Right atrium auricular region (tissue), 2 donors: ENCODE measurements at regions not wholly inside any gene's neighbourhood (a gene's known extent, or its start where the extent isn't known, plus 50 kb on each side); places are given as distances from the start of the nearest gene placed in this dataset.
"Not testable (repeated sequence)": the region's sequence is repeated elsewhere in the genome, so short reads cannot be mapped to it uniquely, and the experiment has no call there.

Source experiments
- DNase-seq: peaks from one replicate; pipeline ENCODE4 v3.0.0-alpha.2; 2019; ENCODE audit warnings: low spot score
- H3K27ac ChIP-seq, 2 donors: fragments of 200-600 bp; sonication (generic); 1 replicate in 1 of 2; 2 replicates in 1 of 2; pipeline ENCODE4 v1.5.1; 2016 to 2019
- H3K27me3 ChIP-seq, 2 donors: fragments of 200-600 bp; sonication (generic); one replicate each; pipeline versions ENCODE4 v1.5.1 to v1.6.0; 2017 to 2019
- H3K36me3 ChIP-seq: fragments of 200-600 bp; sonication (generic); one replicate; pipeline ENCODE4 v1.5.1; 2016
- H3K4me1 ChIP-seq, 2 donors: fragments of 200-600 bp; sonication (generic); one replicate each; pipeline versions ENCODE4 v1.5.1 to v1.6.0; 2017 to 2019
- H3K4me3 ChIP-seq, 2 donors: fragments of 200-600 bp; sonication (generic); 1 replicate in 1 of 2; 2 replicates in 1 of 2; pipeline ENCODE4 v1.5.1; 2017 to 2019; ENCODE audit warnings: mild to moderate bottlenecking in 1 of 2, moderate library complexity in 1 of 2
- H3K9me3 ChIP-seq, 2 donors: fragments of 200-600 bp; sonication (generic); one replicate each; pipeline ENCODE4 v1.5.1; 2019
- TF ChIP-seq, protein P1 (sequence below), 2 donors: fragments of 200-600 bp; sonication (generic); IDR thresholded peaks; one replicate each; pipeline ENCODE4 v1.5.1; 2019; ENCODE audit warnings: antibody characterized with exemption in 2 of 2

- H3K27me3 ChIP-seq, result no peaks in the 10 kb centered on the region
- TF ChIP-seq, protein P1, sequence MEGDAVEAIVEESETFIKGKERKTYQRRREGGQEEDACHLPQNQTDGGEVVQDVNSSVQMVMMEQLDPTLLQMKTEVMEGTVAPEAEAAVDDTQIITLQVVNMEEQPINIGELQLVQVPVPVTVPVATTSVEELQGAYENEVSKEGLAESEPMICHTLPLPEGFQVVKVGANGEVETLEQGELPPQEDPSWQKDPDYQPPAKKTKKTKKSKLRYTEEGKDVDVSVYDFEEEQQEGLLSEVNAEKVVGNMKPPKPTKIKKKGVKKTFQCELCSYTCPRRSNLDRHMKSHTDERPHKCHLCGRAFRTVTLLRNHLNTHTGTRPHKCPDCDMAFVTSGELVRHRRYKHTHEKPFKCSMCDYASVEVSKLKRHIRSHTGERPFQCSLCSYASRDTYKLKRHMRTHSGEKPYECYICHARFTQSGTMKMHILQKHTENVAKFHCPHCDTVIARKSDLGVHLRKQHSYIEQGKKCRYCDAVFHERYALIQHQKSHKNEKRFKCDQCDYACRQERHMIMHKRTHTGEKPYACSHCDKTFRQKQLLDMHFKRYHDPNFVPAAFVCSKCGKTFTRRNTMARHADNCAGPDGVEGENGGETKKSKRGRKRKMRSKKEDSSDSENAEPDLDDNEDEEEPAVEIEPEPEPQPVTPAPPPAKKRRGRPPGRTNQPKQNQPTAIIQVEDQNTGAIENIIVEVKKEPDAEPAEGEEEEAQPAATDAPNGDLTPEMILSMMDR (IDR thresholded peaks at IDR 0.05), result no peak
- no peak overlapping the region for H3K27ac ChIP-seq
- H3K9me3 ChIP-seq, result peaks cover 0 to 39% of the 10 kb centered on the region in 2 donors
- DNase-seq, result no peak
- no peak overlapping the region for H3K4me3 ChIP-seq
- no peaks in the 10 kb centered on the region for H3K4me1 ChIP-seq
- no peaks in the 10 kb centered on the region for H3K36me3 ChIP-seq
These were observed 482.7 kb upstream of the MCTP2 start for GRCh38 chr15:93748710-93749109.

DNA sequence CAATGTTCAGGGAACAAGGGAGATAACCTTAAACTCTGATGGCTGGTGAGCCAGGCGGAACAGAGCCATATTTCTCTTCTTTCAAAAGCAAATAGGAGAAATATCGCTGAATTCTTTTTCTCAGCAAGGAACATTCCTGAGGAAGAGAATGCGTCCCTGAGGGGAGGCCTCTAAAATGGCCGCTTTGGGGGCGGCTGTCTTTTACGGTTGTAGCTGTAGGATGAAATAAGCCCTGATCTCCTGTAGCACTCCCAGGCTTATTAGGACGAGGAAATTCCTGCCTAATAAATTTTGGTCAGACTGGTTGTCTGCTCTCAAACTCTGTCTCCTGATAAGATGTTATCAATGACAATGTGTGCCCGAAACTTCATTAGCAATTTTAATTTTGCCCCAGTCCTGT, 496.4 kb upstream of the MCTP2 start:
- peaks cover 0 to 19% of the 10 kb centered on the region in 2 donors for H3K9me3 ChIP-seq
- H3K27me3 ChIP-seq, H3K36me3 ChIP-seq, H3K27ac ChIP-seq, H3K4me3 ChIP-seq, H3K4me1 ChIP-seq, DNase-seq: not testable (repeated sequence)

- H3K27me3 ChIP-seq, result no peaks in the 10 kb centered on the region
- H3K27ac ChIP-seq, result no peak overlapping the region
- H3K36me3 ChIP-seq, result no peaks in the 10 kb centered on the region
- DNase-seq, result no peak
- no peak overlapping the region for H3K4me3 ChIP-seq
- peaks cover 0 to 10% of the 10 kb centered on the region in 2 donors for H3K9me3 ChIP-seq
- H3K4me1 ChIP-seq, result no peaks in the 10 kb centered on the region
- TF ChIP-seq, protein P1 (IDR thresholded peaks at IDR 0.05), result no peak
These were observed 500.6 kb upstream of the MCTP2 start for GRCh38 chr15:93730724-93731123.

- H3K9me3 ChIP-seq, result no peaks in the 10 kb centered on the region
- no peaks in the 10 kb centered on the region for H3K27me3 ChIP-seq
- TF ChIP-seq, protein P1 (IDR thresholded peaks at IDR 0.05), result no peak
- no peaks in the 10 kb centered on the region for H3K36me3 ChIP-seq
- no peak for DNase-seq
- H3K27ac ChIP-seq, result no peak overlapping the region
- no peaks in the 10 kb centered on the region for H3K4me1 ChIP-seq
- no peak overlapping the region for H3K4me3 ChIP-seq
These were observed 509.2 kb upstream of the MCTP2 start for GRCh38 chr15:93722165-93722564.

GRCh38 chr15:93720607-93721006, 510.8 kb upstream of the MCTP2 start:
- Histone ChIP-seq H3K27ac (no peak overlapping the region), H3K4me3 (no peak overlapping the region), H3K36me3 (no peaks in the 10 kb centered on the region), H3K9me3 (no peaks in the 10 kb centered on the region), H3K27me3 (no peaks in the 10 kb centered on the region), H3K4me1 (no peaks in the 10 kb centered on the region)
- no peak for DNase-seq
- TF ChIP-seq, protein P1 (IDR thresholded peaks at IDR 0.05), result no peak

- Histone ChIP-seq H3K4me1 (no peaks in the 10 kb centered on the region), H3K9me3 (no peaks in the 10 kb centered on the region), H3K27ac (no peak overlapping the region), H3K27me3 (no peaks in the 10 kb centered on the region), H3K36me3 (no peaks in the 10 kb centered on the region), H3K4me3 (no peak overlapping the region)
- TF ChIP-seq, protein P1 (IDR thresholded peaks at IDR 0.05), result no peak
- no peak for DNase-seq
These were observed 511.4 kb upstream of the MCTP2 start for GRCh38 chr15:93719921-93720351.
